Fibroblast of skin of scalp (primary cell): ENCODE measurements at regions not wholly inside any gene's neighbourhood (a gene's known extent, or its start where the extent isn't known, plus 50 kb on each side); places are given as distances from the start of the nearest gene placed in this dataset.

Source experiments
- DNase-seq: peaks from one replicate; pipeline ENCODE4 v3.0.0-alpha.2; 2013

GRCh38 chr7:41830271-41830670, 127.4 kb upstream of the INHBA start:
- DNase-seq = no peak

- no peak for DNase-seq
These were observed 126.0 kb upstream of the INHBA start for GRCh38 chr7:41828911-41829310.

DNA sequence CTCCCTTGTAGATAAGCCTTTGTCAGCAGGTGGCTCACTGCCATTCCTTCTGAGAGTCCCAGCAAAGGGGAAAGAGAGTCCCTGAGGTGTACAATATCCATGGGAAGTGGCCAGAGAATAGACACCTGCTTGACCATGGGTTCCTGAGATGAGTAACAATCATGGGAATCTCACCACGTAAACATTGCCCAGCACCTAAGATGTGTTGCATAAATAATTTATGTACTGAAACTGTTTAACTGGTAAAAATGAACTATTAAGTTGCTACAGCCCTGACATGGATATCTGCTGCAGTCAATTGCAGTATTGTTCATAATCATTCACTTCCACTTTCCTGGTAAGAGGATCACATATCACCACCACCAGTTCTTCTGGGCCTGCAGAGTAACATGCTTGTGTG, 123.8 kb upstream of the INHBA start:
- no peak for DNase-seq

DNA sequence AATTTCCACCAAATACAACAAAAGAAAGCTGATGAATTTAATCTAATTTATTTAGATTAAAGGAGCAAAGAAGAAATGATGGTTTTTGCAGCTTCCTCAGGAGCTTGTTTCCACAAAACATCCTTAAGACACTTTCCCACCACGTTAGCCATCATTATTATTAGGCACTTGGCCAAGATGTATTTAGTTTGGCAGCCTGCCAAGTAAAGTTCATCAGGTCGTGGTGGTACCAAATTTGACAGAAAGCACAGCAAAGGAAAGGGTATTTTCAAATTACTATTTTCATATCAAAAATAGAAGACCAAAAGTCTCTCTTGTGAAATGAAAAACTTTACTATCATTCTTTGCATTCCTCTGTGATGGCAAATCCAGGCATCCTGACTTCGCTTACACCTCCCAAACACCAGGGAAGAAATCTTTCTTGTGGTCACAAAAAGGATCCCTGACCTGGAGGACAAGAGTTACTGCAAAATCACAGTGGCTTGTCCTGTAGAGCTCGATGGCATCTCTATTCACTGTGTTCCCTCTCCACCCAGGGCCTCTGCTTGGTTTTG, 123.1 kb upstream of the INHBA start:
- DNase-seq = peak; percentile 34

DNA sequence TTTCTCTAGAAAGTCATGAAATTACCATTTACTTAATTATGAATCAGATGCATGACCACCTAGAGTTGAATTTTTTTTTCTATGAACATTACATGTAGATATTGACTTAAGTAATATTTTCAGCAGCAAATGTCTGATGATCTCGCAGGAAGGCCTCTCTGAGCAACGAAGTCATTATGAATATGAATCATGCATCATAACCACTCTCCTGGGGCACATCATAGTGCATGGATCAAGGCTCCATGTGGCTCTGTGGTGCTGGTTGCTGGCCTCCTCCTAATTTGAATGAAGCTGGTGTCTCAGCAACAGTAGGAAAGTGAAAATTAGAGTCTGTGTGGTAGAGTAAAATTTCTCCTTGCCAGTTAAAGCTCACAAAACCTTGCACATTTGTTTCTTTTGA, 121.4 kb upstream of the INHBA start:
- DNase-seq = peak; percentile 77

DNA sequence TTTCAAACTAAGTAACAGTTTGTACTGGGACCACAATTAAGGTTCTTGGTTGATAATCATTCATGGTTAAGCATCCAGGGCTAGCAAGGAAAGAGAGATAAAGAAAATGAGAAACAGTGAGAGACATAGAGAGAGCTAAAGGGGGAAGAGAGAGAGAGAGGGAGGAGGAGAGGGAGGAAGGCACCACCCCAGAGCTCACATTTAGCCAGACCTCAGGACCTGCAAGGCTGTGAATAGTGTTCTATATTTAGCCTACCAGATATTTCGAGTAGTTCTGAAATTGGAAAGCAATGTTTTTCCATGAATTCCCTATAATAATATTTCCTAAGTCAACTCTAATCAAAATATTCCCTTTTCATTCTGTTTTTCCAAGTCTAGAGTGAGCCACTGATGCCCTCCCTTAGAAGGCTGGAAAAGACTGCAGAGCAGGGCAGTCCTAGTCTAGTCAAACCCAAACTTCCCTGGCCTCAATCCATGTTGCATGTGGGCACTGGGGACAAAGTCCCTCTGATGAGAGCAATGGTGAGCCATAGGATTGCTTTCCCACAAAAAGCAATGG, 119.4 kb upstream of the INHBA start:
- peak; percentile 73 for DNase-seq

GRCh38 chr7:41821521-41822213, 118.8 kb upstream of the INHBA start:
- no peak for DNase-seq

DNA sequence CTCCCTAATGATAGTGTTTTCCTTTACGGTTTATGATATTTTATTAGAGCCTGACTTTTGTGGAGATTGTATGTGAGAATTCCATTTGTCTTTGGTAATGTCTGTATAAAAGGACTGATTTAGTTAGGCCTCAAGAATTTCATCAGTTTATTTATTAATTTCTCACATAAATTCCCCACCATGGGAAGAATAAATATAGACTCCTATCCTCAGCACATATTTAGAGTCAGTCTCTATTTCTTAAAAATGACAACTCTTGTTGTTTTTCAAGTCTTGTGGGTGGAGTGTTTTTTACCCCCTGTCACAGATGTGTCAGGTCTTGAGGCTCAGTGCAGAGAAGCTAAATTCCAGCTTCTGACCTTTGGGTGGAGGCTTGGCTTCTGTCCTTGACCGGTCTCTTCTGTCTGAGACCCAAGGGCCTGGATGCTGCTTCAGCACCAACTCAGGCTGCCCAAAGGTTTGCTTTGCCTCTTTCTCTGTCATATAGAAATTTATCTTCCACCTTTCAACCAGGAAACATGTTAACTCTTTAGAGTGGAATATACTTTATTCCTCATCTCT, 117.3 kb upstream of the INHBA start:
- peak; percentile 49 for DNase-seq

- no peak for DNase-seq
These were observed 116.8 kb upstream of the INHBA start for GRCh38 chr7:41819645-41820044.

- no peak for DNase-seq
These were observed 116.0 kb upstream of the INHBA start for GRCh38 chr7:41818765-41819398.

DNA sequence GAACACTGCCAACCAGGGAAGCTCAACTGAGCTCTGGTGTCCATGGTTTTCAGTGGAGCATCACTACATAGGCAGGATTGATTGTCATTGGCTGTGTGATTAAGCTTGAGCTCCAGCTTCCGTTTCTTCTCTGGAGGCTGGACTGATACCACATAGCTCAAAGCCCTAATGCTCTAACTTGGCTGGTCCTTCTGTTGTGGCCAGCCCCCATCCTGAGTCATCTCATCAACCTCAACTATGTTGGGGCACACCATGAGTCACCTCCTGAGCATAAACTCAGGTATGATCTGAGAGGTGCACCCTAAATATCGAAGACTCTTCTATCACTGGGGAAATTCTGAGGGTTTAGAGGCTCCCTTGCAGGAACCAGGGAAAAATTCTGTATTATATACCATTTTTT, 114.5 kb upstream of the INHBA start:
- peak; percentile 62 for DNase-seq

GRCh38 chr7:41816111-41816510, 113.2 kb upstream of the INHBA start:
- peak; percentile 58 for DNase-seq

DNA sequence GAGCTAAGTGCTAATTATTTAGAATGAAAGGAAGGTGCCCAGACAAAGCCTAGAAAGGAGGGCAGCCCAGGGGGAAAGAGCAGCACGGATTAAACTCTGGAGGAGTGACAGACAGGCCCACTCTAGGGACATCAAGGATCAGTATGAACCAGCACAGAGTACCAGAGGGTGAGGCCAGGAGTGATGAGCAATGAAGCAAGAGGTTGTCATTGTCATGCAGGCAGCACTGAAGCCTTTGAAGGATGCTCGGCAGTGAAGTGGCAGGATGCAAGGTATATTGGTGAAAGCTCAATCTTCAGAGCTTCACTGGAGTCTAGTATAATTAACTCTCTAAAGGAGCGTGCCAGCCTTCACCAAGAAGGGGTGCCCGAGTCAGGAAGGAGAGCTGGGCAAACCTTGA, 112.0 kb upstream of the INHBA start:
- no peak for DNase-seq

GRCh38 chr7:41813286-41813685, 110.4 kb upstream of the INHBA start:
- DNase-seq = no peak

DNA sequence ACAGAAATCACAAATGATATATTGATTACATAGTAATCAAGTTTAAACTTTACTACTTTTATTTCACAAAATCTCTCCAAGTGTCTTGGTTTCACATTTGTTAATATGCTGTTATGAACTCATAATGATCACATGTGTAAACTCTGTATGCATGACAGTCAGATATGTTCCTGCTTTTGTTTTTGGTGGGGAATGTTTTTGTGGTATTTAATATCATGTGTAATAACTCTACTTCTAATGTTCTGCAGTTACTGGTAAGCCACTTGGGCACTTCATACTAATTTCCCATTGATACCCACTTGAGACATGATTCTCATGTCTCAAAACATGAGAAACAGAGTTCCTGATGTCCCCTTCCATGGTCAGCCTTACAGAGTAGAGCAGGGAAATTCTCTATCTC, 109.1 kb upstream of the INHBA start:
- DNase-seq = no peak

- no peak for DNase-seq
These were observed 107.2 kb upstream of the INHBA start for GRCh38 chr7:41809940-41810576.

DNA sequence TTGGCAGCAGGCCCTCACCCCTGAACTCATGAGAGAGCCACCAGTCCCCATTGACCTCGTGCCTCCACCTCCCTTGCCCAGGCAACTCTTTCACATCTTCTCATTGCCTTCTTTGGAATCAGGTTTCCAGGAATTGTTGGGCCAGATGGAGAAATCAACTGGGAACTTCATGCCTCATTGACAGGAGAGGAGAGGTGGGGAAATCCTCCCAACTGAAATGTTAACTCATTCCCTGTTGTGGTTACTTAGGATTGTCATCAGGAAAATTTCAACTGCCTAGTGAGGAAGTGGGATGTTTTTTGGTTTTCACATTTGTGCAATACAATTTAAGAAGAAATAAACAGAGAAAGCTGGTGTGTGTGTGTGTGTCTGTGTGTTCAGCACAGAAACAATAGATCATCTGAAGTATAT, 106.6 kb upstream of the INHBA start:
- peak; percentile 54 for DNase-seq

- no peak for DNase-seq
These were observed 106.2 kb upstream of the INHBA start for GRCh38 chr7:41809116-41809515.

DNA sequence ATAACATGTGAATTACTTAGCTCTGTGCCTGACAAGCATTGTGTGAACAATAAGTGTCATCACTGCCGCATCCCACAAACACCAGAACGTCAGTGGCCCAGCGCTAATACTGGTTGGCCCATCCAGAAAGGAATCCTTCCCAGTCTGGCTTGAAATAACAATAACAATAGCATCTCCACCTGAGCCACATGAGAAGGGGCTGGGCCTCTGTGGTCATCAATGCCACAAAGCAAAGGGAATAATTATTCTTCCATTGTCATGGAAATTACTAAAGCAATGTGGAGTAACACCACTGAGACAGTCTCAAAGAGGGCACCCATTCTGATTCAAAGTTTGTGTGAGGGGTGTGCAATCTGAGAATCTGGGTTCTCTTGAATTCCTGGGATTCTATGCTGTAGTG, 105.7 kb upstream of the INHBA start:
- no peak for DNase-seq

GRCh38 chr7:41803569-41803968, 100.7 kb upstream of the INHBA start:
- no peak for DNase-seq

DNA sequence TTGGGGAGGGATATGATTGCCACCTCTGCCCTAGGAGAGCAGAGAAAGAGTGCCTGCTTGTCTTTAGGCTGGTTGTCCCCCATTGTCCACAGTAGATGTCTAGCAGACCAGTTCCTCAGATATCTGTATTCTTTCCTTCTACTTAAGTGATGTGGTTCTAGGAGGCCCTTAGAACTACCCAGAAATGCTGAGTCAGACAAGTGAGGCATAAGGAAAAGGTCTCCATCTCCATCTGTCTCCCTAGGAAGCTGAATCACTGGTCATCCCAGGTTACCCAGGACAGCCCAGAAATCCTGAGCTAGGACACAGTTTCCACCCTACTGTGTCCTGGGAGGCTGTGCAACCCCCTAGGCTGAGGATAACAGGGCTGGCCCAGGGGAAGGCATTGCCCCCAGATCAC, 93.4 kb upstream of the INHBA start:
- DNase-seq = no peak

- no peak for DNase-seq
These were observed 92.5 kb upstream of the INHBA start for GRCh38 chr7:41795276-41795833.

DNA sequence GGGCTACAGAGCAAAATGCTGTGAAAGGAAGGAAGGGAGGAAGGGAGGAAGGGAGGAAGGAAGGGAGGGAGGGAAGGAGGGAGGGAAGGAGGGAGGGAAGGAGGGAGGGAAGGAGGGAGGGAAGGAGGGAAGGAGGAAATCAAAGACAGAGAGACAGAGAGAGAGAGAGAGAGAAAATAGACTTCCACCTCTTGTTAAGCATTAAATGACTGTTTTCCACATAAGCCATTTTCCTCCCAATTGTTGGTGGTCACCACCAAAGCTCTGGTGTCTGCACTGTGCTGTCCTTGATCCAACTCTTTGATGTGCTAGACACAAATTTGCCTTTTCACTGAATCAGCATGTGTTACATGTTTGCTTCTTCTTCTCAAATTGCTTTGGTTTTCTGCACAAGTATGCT, 90.7 kb upstream of the INHBA start:
- DNase-seq = no peak
